GM10266 (cell line): ENCODE measurements at regions not wholly inside any gene's neighbourhood (a gene's known extent, or its start where the extent isn't known, plus 50 kb on each side); places are given as distances from the start of the nearest gene placed in this dataset.

Experiments used
- DNase-seq: peaks from one replicate; pipeline ENCODE4 v3.0.0; 2012; ENCODE audit errors: extremely low spot score
- TF ChIP-seq, protein P1 (sequence below): IDR thresholded peaks from 2 replicates; pipeline ENCODE4 v1.5.1; 2012; ENCODE audit warnings: mild to moderate bottlenecking, low read depth; ENCODE audit not compliant: control insufficient read depth, insufficient read depth; ENCODE audit errors: missing control alignments

DNA sequence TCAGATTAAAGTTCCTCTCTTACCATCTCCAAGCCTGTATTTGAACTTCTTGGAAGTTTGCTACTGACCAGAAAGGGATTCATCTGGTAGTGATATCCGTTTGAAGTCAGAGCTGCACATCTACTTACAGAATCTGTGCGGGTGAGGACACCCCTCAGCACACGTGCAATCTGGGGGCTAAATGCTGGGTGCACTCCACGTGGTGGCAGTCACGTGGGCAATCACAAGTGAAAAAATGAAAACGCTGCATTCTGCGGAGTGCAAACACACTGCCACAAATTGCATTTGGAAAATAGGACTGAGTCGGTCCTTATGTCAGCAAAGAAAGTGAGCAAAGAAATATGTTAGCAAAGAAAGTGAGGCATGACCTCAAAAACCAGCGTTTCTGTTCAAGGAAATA is 76.1 kb upstream of the GYPC start:
- no peak for DNase-seq
- TF ChIP-seq, protein P1, sequence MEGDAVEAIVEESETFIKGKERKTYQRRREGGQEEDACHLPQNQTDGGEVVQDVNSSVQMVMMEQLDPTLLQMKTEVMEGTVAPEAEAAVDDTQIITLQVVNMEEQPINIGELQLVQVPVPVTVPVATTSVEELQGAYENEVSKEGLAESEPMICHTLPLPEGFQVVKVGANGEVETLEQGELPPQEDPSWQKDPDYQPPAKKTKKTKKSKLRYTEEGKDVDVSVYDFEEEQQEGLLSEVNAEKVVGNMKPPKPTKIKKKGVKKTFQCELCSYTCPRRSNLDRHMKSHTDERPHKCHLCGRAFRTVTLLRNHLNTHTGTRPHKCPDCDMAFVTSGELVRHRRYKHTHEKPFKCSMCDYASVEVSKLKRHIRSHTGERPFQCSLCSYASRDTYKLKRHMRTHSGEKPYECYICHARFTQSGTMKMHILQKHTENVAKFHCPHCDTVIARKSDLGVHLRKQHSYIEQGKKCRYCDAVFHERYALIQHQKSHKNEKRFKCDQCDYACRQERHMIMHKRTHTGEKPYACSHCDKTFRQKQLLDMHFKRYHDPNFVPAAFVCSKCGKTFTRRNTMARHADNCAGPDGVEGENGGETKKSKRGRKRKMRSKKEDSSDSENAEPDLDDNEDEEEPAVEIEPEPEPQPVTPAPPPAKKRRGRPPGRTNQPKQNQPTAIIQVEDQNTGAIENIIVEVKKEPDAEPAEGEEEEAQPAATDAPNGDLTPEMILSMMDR = no peak

- TF ChIP-seq, protein P1 = no peak
- DNase-seq = no peak
These were observed 69.6 kb upstream of the GYPC start for GRCh38 chr2:126586317-126586716.

- DNase-seq = no peak
- TF ChIP-seq, protein P1 = no peak
These were observed 56.9 kb upstream of the GYPC start for GRCh38 chr2:126599062-126599461.

DNA sequence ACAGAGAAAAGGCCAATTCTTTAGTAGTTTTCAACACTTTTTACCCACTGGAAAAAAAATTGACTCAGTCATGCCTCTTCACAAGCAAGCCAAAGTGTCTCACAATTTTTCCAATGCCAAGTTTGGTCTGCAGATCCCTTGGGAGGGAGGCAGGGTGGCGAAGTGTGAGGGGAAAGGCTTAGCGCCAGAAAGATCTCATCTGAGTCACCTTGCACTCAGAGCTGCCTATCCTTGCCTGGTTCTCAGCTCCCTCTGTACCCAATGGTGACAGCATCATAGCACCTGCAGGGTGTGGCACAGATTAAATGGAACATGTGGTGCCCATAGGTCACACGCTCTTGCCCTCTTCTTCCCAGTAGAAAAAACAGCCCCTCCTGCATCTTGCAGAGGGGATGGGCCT is 55.2 kb upstream of the GYPC start:
- TF ChIP-seq, protein P1 = no peak
- DNase-seq = no peak

DNA sequence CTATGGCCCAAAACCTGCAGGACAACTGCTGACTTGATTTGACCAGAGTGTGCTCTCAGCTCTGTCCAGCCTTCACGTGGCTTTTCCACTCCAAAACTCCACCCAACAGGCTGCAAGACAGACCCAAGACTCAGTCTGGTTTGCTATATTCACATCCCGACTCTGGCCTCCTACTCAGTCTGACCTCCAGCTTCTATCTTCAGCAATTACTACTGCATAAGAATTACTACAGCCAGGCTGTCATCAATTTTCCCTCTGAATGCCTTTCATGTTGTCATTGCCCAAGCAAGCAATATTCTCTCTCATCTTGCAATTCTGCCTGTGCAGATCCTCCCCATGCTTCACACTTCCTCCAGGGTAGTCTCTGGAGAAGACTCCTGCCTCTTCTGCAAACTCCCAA is 53.6 kb upstream of the GYPC start:
- no peak for DNase-seq

More for the DNA sequence above, 53.6 kb upstream of the GYPC start:
- TF ChIP-seq, protein P1 = no peak
